Liver (tissue), 7 donors: ENCODE measurements at regions not wholly inside any gene's neighbourhood (a gene's known extent, or its start where the extent isn't known, plus 50 kb on each side); places are given as distances from the start of the nearest gene placed in this dataset.
"Not testable (repeated sequence)": the region's sequence is repeated elsewhere in the genome, so short reads cannot be mapped to it uniquely, and the experiment has no call there.

Experiments
- DNase-seq: peaks from one replicate; pipeline ENCODE4 v3.0.0-alpha.2; 2017; ENCODE audit warnings: low spot score
- H3K27ac ChIP-seq, 2 donors: one replicate each; pipeline ENCODE4 v1.7.0; 2013; ENCODE audit warnings: inconsistent platforms in 2 of 2, low read length in 2 of 2, control low read depth in 1 of 2, low read depth in 1 of 2, mild to moderate bottlenecking in 1 of 2
- H3K27me3 ChIP-seq, 4 donors: one replicate each; pipeline versions ENCODE4 v1.6.1 to v1.7.0; 2013; ENCODE audit warnings: low read length in 3 of 4, inconsistent platforms in 1 of 4, mild to moderate bottlenecking in 1 of 4, moderate library complexity in 1 of 4; ENCODE audit not compliant: control insufficient read depth in 4 of 4, insufficient read depth in 4 of 4
- H3K36me3 ChIP-seq, 4 donors: one replicate each; pipeline versions ENCODE4 v1.6.1 to v1.7.0; 2013; ENCODE audit warnings: low read length in 3 of 4, mild to moderate bottlenecking in 3 of 4, low read depth in 1 of 4, moderate library complexity in 1 of 4; ENCODE audit not compliant: control insufficient read depth in 4 of 4, insufficient read depth in 3 of 4
- H3K4me1 ChIP-seq, 4 donors: one replicate each; pipeline versions ENCODE4 v1.6.1 to v1.7.0; 2013; ENCODE audit warnings: low read length in 3 of 4, mild to moderate bottlenecking in 3 of 4, moderate library complexity in 1 of 4; ENCODE audit not compliant: control insufficient read depth in 4 of 4, insufficient read depth in 4 of 4
- H3K4me3 ChIP-seq, 3 donors: one replicate each; pipeline versions ENCODE4 v1.6.1 to v1.7.0; 2013; ENCODE audit warnings: low read length in 3 of 3, control low read depth in 1 of 3, low read depth in 1 of 3, mild to moderate bottlenecking in 1 of 3
- H3K9ac ChIP-seq, 2 donors: one replicate each; pipeline ENCODE4 v1.7.0; 2013; ENCODE audit warnings: low read length in 2 of 2, mild to moderate bottlenecking in 2 of 2, moderate library complexity in 2 of 2, control low read depth in 1 of 2, low read depth in 1 of 2
- H3K9me3 ChIP-seq, 4 donors: one replicate each; pipeline versions ENCODE4 v1.6.1 to v1.7.0; 2013; ENCODE audit warnings: low read length in 3 of 4; ENCODE audit not compliant: control insufficient read depth in 4 of 4
- FOXA1 ChIP-seq: IDR thresholded peaks from 2 replicates; pipeline ENCODE4 v1.6.1; 2016; ENCODE audit warnings: antibody characterized with exemption
- GABPA ChIP-seq, 2 donors: IDR thresholded peaks in 1 of 2; conservative IDR thresholded peaks in 1 of 2; 2 replicates each; pipeline ENCODE4 v1.6.1; 2016; ENCODE audit warnings: antibody characterized with exemption in 2 of 2, mild to moderate bottlenecking in 1 of 2, moderate library complexity in 1 of 2
- HNF4A ChIP-seq, 2 donors: conservative IDR thresholded peaks; 2 replicates each; pipeline ENCODE4 v1.6.1; 2016; ENCODE audit warnings: antibody characterized with exemption in 2 of 2, mild to moderate bottlenecking in 2 of 2
- HNF4G ChIP-seq: IDR thresholded peaks from 2 replicates; pipeline ENCODE4 v1.6.1; 2016; ENCODE audit warnings: antibody characterized with exemption
- NR2F2 ChIP-seq: IDR thresholded peaks from 2 replicates; pipeline ENCODE4 v1.6.1; 2016; ENCODE audit warnings: antibody characterized with exemption
- SP1 ChIP-seq: IDR thresholded peaks from 2 replicates; pipeline ENCODE4 v1.6.1; 2018; ENCODE audit warnings: antibody characterized with exemption, mild to moderate bottlenecking
- WGBS: extraction: QIAGEN DNeasy Blood & Tissue Kit; methylation state at CpG from one replicate; pipeline ENCODE4 v1.1.7; 2013; 5-methylcytosine and 5-hydroxymethylcytosine counted together
- TF ChIP-seq, protein P1 (sequence below): IDR thresholded peaks from 2 replicates; pipeline ENCODE4 v1.6.1; 2016; ENCODE audit warnings: antibody characterized with exemption, mild to moderate bottlenecking
- donor health status: healthy.
- donor health status: healthy.
- donor health status: healthy.
- donor health status: healthy.

DNA sequence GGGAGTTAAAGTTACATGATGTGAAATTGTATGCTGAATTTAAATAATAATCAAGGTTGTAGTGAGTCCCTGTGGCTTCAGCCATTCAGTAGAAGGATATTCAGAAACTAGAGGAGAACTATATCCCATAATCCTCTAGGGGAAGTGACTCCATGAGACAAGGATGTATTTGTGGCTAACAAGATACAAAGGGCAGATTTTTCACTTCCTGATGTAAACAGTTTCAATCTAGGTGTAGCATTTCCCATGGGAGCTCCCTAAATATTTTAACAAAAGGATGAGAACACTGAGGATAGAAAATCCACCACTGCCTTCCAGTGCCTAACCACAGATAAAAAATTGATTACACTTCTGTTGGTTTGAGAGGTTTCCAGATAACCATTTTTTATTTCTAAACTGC, 435.4 kb upstream of the TENM3 start:
- H3K4me1 ChIP-seq = no peaks in the 10 kb centered on the region
- H3K4me3 ChIP-seq = no peak overlapping the region
- H3K9ac ChIP-seq = no peak overlapping the region
- H3K9me3 ChIP-seq = peaks cover 0 to 2% (median 0%) of the 10 kb centered on the region in 4 donors
- no peak for DNase-seq
- TF ChIP-seq FOXA1 = no peak
- no peak for TF ChIP-seq HNF4A (conservative IDR thresholded peaks at IDR 0.05)
- TF ChIP-seq, protein P1, sequence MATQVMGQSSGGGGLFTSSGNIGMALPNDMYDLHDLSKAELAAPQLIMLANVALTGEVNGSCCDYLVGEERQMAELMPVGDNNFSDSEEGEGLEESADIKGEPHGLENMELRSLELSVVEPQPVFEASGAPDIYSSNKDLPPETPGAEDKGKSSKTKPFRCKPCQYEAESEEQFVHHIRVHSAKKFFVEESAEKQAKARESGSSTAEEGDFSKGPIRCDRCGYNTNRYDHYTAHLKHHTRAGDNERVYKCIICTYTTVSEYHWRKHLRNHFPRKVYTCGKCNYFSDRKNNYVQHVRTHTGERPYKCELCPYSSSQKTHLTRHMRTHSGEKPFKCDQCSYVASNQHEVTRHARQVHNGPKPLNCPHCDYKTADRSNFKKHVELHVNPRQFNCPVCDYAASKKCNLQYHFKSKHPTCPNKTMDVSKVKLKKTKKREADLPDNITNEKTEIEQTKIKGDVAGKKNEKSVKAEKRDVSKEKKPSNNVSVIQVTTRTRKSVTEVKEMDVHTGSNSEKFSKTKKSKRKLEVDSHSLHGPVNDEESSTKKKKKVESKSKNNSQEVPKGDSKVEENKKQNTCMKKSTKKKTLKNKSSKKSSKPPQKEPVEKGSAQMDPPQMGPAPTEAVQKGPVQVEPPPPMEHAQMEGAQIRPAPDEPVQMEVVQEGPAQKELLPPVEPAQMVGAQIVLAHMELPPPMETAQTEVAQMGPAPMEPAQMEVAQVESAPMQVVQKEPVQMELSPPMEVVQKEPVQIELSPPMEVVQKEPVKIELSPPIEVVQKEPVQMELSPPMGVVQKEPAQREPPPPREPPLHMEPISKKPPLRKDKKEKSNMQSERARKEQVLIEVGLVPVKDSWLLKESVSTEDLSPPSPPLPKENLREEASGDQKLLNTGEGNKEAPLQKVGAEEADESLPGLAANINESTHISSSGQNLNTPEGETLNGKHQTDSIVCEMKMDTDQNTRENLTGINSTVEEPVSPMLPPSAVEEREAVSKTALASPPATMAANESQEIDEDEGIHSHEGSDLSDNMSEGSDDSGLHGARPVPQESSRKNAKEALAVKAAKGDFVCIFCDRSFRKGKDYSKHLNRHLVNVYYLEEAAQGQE = no peak
- no peak for TF ChIP-seq NR2F2
- no peak overlapping the region for H3K27ac ChIP-seq
- H3K36me3 ChIP-seq = no peaks in the 10 kb centered on the region
- H3K27me3 ChIP-seq = no peaks in the 10 kb centered on the region

DNA sequence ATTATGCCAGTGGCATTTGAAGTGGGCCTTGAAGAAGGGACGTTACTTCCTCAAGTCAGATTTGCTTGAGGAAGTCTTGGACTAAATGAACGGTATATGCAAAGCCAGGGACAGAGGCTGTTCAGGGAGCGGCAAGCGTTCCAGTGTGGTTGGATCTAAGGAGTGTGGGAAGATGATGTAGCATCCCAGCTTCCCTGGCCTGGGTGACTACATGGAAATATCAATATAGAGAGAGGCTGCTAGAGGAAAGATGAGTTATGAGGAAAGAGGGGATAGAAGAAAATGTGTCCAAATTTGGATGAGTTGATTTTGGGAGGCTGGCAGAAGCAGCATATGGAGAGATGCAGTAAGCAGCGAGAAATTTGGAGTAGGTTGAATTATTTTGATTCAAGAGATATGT, 432.5 kb upstream of the TENM3 start:
- DNase-seq = no peak
- TF ChIP-seq, protein P1 = no peak
- no peak for TF ChIP-seq SP1
- TF ChIP-seq HNF4G = no peak
- TF ChIP-seq GABPA (IDR thresholded peaks at IDR 0.05 in 1 of 2, conservative IDR thresholded peaks at IDR 0.05 in 1 of 2) = no peak
- WGBS = 81% methylated on average over 5 of the region's 5 CpGs
- no peaks in the 10 kb centered on the region for H3K27me3 ChIP-seq
- H3K9me3 ChIP-seq = peaks cover 0 to 2% (median 0%) of the 10 kb centered on the region in 4 donors
- H3K4me1 ChIP-seq = no peaks in the 10 kb centered on the region
- no peak overlapping the region for H3K27ac ChIP-seq
- H3K4me3 ChIP-seq = no peak overlapping the region
- no peaks in the 10 kb centered on the region for H3K36me3 ChIP-seq
- no peak overlapping the region for H3K9ac ChIP-seq

GRCh38 chr4:181811550-181811949, 431.7 kb upstream of the TENM3 start:
- DNase-seq, H3K36me3 ChIP-seq, H3K27me3 ChIP-seq, H3K9ac ChIP-seq, H3K9me3 ChIP-seq, H3K4me1 ChIP-seq, H3K27ac ChIP-seq, H3K4me3 ChIP-seq: not testable (repeated sequence)
- 75% methylated on average over 5 of the region's 5 CpGs for WGBS
